H1 (cell line): ENCODE measurements at regions not wholly inside any gene's neighbourhood (a gene's known extent, or its start where the extent isn't known, plus 50 kb on each side); places are given as distances from the start of the nearest gene placed in this dataset.

Experiments
- CTCF ChIA-PET: fragments of 300-600 bp; sonication (Branson Sonifier 250); formaldehyde crosslinking; loops from one replicate; lab custom pipeline; 2021; ENCODE audit not compliant: partially characterized antibody; lab: Charles Lee
- POLR2A ChIA-PET: fragments of 300-600 bp; sonication (Branson Sonifier 250); formaldehyde crosslinking; loops from one replicate; lab custom pipeline; 2021; ENCODE audit warnings: inconsistent platforms; ENCODE audit not compliant: partially characterized antibody; lab: Charles Lee
- DNase-seq, 2 experiments: peaks; one replicate each; pipeline versions ENCODE4 v3.0.0 to v3.0.0-alpha.2; 2010 to 2022; ENCODE audit warnings: low spot score in 2 of 2, low read depth in 1 of 2, mixed read lengths in 1 of 2
- FAIRE-seq: peaks from 2 replicates; lab custom pipeline; 2011; peaks lifted over from hg19 to GRCh38; lab: Jason Lieb, UNC
- H2AFZ ChIP-seq: 2 replicates; pipeline ENCODE4 v1.8.1; 2012; ENCODE audit warnings: low read length, inconsistent platforms
- H2AK5ac ChIP-seq: 2 replicates; pipeline ENCODE4 v1.6.1; 2013; ENCODE audit warnings: low read depth, low read length
- H2BK120ac ChIP-seq: replicated peaks from 2 replicates; pipeline ENCODE3; 2013; ENCODE audit warnings: low read depth, low read length, inconsistent platforms
- H2BK12ac ChIP-seq: 2 replicates; pipeline ENCODE4 v1.6.1; 2013; ENCODE audit warnings: low read depth, low read length
- H2BK15ac ChIP-seq: 2 replicates; pipeline ENCODE4 v1.6.1; 2013; ENCODE audit warnings: low read length
- H2BK20ac ChIP-seq: 2 replicates; pipeline ENCODE4 v1.6.1; 2013; ENCODE audit warnings: low read length
- H2BK5ac ChIP-seq: 2 replicates; pipeline ENCODE4 v1.6.1; 2013; ENCODE audit warnings: low read depth, low read length
- H3K14ac ChIP-seq: 2 replicates; pipeline ENCODE4 v1.6.1; 2013; ENCODE audit warnings: inconsistent platforms; ENCODE audit not compliant: insufficient read length
- H3K18ac ChIP-seq: 2 replicates; pipeline ENCODE4 v1.6.1; 2013; ENCODE audit warnings: low read length; ENCODE audit errors: extremely low read depth
- H3K23ac ChIP-seq: 2 replicates; pipeline ENCODE4 v1.6.1; 2013; ENCODE audit warnings: inconsistent platforms; ENCODE audit not compliant: insufficient read length
- H3K23me2 ChIP-seq: 2 replicates; pipeline ENCODE4 v1.6.1; 2013; ENCODE audit warnings: low read depth, low read length
- H3K27ac ChIP-seq: 2 replicates; pipeline ENCODE4 v1.6.1; 2011; ENCODE audit warnings: low read depth, low read length, inconsistent platforms
- H3K27me3 ChIP-seq, 4 experiments: replicated peaks in 1 of 4; 1 replicate in 1 of 4; 2 replicates in 3 of 4; pipeline versions ENCODE4 v1.6.1 to v1.8.1; 2011 to 2013; ENCODE audit warnings: low read length in 3 of 4, mild to moderate bottlenecking in 3 of 4, inconsistent platforms in 2 of 4, mixed read lengths in 2 of 4, moderate library complexity in 1 of 4; ENCODE audit not compliant: control insufficient read depth in 3 of 4, insufficient read depth in 3 of 4; ENCODE audit errors: extremely low read depth in 1 of 4
- H3K36me3 ChIP-seq, 4 experiments: 2 replicates each; pipeline versions ENCODE4 v1.6.1 to v1.8.1; 2011 to 2013; ENCODE audit warnings: mild to moderate bottlenecking in 4 of 4, low read length in 3 of 4, moderate library complexity in 2 of 4, control low read depth in 1 of 4, inconsistent platforms in 1 of 4; ENCODE audit not compliant: insufficient read depth in 4 of 4, control insufficient read depth in 2 of 4
- H3K4ac ChIP-seq: replicated peaks from 2 replicates; pipeline ENCODE3; 2013; ENCODE audit warnings: low read length, low read depth, mixed read lengths, inconsistent platforms; ENCODE audit not compliant: insufficient read length
- H3K4me1 ChIP-seq, 4 experiments: replicated peaks in 1 of 4; 1 replicate in 1 of 4; 2 replicates in 3 of 4; pipeline versions ENCODE4 v1.6.1 to v1.8.1; 2011 to 2013; ENCODE audit warnings: low read length in 3 of 4, inconsistent platforms in 2 of 4, mixed read lengths in 1 of 4; ENCODE audit not compliant: insufficient read depth in 4 of 4, control insufficient read depth in 3 of 4
- H3K4me2 ChIP-seq, 2 experiments: 2 replicates each; pipeline versions ENCODE4 v1.6.1 to v1.8.1; 2011 to 2013; ENCODE audit warnings: low read depth in 2 of 2, low read length in 2 of 2, control low read depth in 1 of 2, inconsistent platforms in 1 of 2, mild to moderate bottlenecking in 1 of 2; ENCODE audit not compliant: insufficient read depth in 1 of 2
- H3K4me3 ChIP-seq, 4 experiments: fragments of 200-600, 300-600 bp in 1 of 4; sonication (generic), shearing (Covaris generic), sonication (Bioruptor Twin) in 1 of 4; 2 replicates each; pipeline versions ENCODE4 v1.5.1 to v1.8.1; 2011 to 2016; ENCODE audit warnings: low read length in 4 of 4, low read depth in 3 of 4, control low read depth in 2 of 4, inconsistent platforms in 2 of 4, mild to moderate bottlenecking in 2 of 4, mixed read lengths in 1 of 4, moderate library complexity in 1 of 4; ENCODE audit not compliant: insufficient read depth in 2 of 4; ENCODE audit errors: extremely low read depth in 1 of 4
- H3K56ac ChIP-seq: replicated peaks from 2 replicates; pipeline ENCODE3; 2013; ENCODE audit warnings: low read depth, mild to moderate bottlenecking, mixed read lengths, low read length, inconsistent platforms; ENCODE audit not compliant: insufficient read length
- H3K79me1 ChIP-seq: 2 replicates; pipeline ENCODE4 v1.6.1; 2013; ENCODE audit warnings: low read depth, low read length, control low read depth
- H3K79me2 ChIP-seq, 2 experiments: 2 replicates each; pipeline versions ENCODE4 v1.6.1 to v1.8.1; 2012 to 2013; ENCODE audit warnings: low read length in 2 of 2, mild to moderate bottlenecking in 2 of 2, inconsistent platforms in 1 of 2; ENCODE audit not compliant: insufficient read depth in 2 of 2, control insufficient read depth in 1 of 2
- H3K9ac ChIP-seq, 4 experiments: replicated peaks in 1 of 4; 1 replicate in 1 of 4; 2 replicates in 3 of 4; pipeline versions ENCODE4 v1.6.1 to v1.8.1; 2011 to 2013; ENCODE audit warnings: low read depth in 3 of 4, low read length in 3 of 4, control low read depth in 2 of 4, mild to moderate bottlenecking in 2 of 4, moderate library complexity in 2 of 4, inconsistent platforms in 1 of 4; ENCODE audit errors: extremely low read depth in 1 of 4
- H3K9me3 ChIP-seq, 2 experiments: 2 replicates each; pipeline versions ENCODE4 v1.6.1 to v1.8.1; 2012 to 2013; ENCODE audit warnings: mild to moderate bottlenecking in 2 of 2, moderate library complexity in 2 of 2, control low read depth in 1 of 2, inconsistent platforms in 1 of 2, low read depth in 1 of 2, low read length in 1 of 2, mixed read lengths in 1 of 2; ENCODE audit not compliant: insufficient read depth in 2 of 2
- H4K20me1 ChIP-seq, 2 experiments: replicated peaks in 1 of 2; 2 replicates each; pipeline versions ENCODE3 to v1.8.1; 2011 to 2013; ENCODE audit warnings: inconsistent platforms in 2 of 2, low read length in 2 of 2, mild to moderate bottlenecking in 1 of 2; ENCODE audit not compliant: insufficient read depth in 2 of 2, control insufficient read depth in 1 of 2
- H4K5ac ChIP-seq: 2 replicates; pipeline ENCODE4 v1.6.1; 2013; ENCODE audit warnings: low read length, low read depth, mixed read lengths, inconsistent platforms; ENCODE audit not compliant: insufficient read length
- H4K8ac ChIP-seq: 2 replicates; pipeline ENCODE4 v1.8.0; 2013; ENCODE audit warnings: mild to moderate bottlenecking, moderate library complexity, low read length, inconsistent platforms; ENCODE audit not compliant: insufficient read depth; ENCODE audit errors: extremely low read depth
- H4K91ac ChIP-seq: replicated peaks from 2 replicates; pipeline ENCODE3; 2013; ENCODE audit warnings: low read length, mixed read lengths, inconsistent platforms; ENCODE audit not compliant: insufficient read length
- ASH2L ChIP-seq: fragments of 200-600, 300-600 bp; sonication (generic); IDR thresholded peaks from one replicate; pipeline ENCODE4 v1.7.1; 2017; ENCODE audit warnings: low read length
- BRCA1 ChIP-seq: IDR thresholded peaks from 2 replicates; pipeline ENCODE4 v1.6.1; 2012; ENCODE audit warnings: low read depth, low read length, improper control_type of control experiment
- CBX5 ChIP-seq: fragments of 300-800, 300-1000 bp; sonication (generic); IDR thresholded peaks from 2 replicates; pipeline ENCODE4 v1.7.1; 2016; ENCODE audit warnings: antibody characterized with exemption, low read length, low read depth
- CHD2 ChIP-seq: IDR thresholded peaks from 2 replicates; pipeline ENCODE4 v1.6.1; 2012; ENCODE audit warnings: low read length, improper control_type of control experiment
- CREB1 ChIP-seq: IDR thresholded peaks from 2 replicates; pipeline ENCODE4 v1.6.1; 2012; ENCODE audit warnings: inconsistent platforms
- EP300 ChIP-seq, 2 experiments: IDR thresholded peaks; 1 replicate in 1 of 2; 2 replicates in 1 of 2; pipeline ENCODE4 v1.6.1; 2011 to 2012; ENCODE audit warnings: low read depth in 2 of 2, low read length in 2 of 2, mild to moderate bottlenecking in 2 of 2, borderline replicate concordance in 1 of 2, inconsistent platforms in 1 of 2, moderate library complexity in 1 of 2
- FOSL1 ChIP-seq: IDR thresholded peaks from 2 replicates; pipeline ENCODE4 v1.6.1; 2011; ENCODE audit warnings: mild to moderate bottlenecking, low read depth, low read length, moderate library complexity; ENCODE audit not compliant: insufficient read depth
- GABPA ChIP-seq: IDR thresholded peaks from 2 replicates; pipeline ENCODE4 v1.6.1; 2011; ENCODE audit warnings: mild to moderate bottlenecking, low read length, moderate library complexity, borderline replicate concordance; ENCODE audit not compliant: insufficient read depth
- HDAC6 ChIP-seq: IDR thresholded peaks from one replicate; pipeline ENCODE4 v1.7.1; 2012; ENCODE audit warnings: low read depth, mild to moderate bottlenecking, inconsistent platforms, low read length, moderate library complexity
- JUN ChIP-seq: IDR thresholded peaks from 2 replicates; pipeline ENCODE4 v1.6.1; 2011; ENCODE audit warnings: low read depth, mild to moderate bottlenecking, improper control_type of control experiment, low read length
- PHF8 ChIP-seq: fragments of 200-600 bp; sonication (generic); conservative IDR thresholded peaks from 2 replicates; pipeline ENCODE4 v1.7.1; 2012; ENCODE audit warnings: low read depth, mild to moderate bottlenecking, inconsistent platforms, low read length, moderate library complexity
- POLR2AphosphoS5 ChIP-seq: IDR thresholded peaks from 2 replicates; pipeline ENCODE4 v1.6.1; 2011; ENCODE audit warnings: low read depth, low read length
- SIX5 ChIP-seq: IDR thresholded peaks from 2 replicates; pipeline ENCODE4 v1.6.1; 2011; ENCODE audit warnings: mild to moderate bottlenecking, low read depth, low read length
- TBP ChIP-seq: IDR thresholded peaks from 2 replicates; pipeline ENCODE4 v1.6.1; 2011; ENCODE audit warnings: low read depth, low read length, improper control_type of control experiment
- TCF12 ChIP-seq: IDR thresholded peaks from 2 replicates; pipeline ENCODE4 v1.6.1; 2011; ENCODE audit warnings: low read depth, mild to moderate bottlenecking, low read length
- ZNF274 ChIP-seq: IDR thresholded peaks from 2 replicates; pipeline ENCODE4 v1.7.0; 2012; ENCODE audit warnings: low read length, borderline replicate concordance; ENCODE audit errors: extremely low read depth
- WGBS, 2 experiments: shearing (Covaris generic) in 1 of 2; methylation state at CpG; one replicate each; pipeline versions ENCODE4 v1.1.6 to v1.1.7; 2013 to 2015; ENCODE audit warnings: low lambda C conversion rate in 2 of 2, mixed read lengths in 2 of 2, inconsistent platforms in 1 of 2, low coverage in 1 of 2, missing lambda C conversion rate in 1 of 2; ENCODE audit not compliant: insufficient replicate concordance in 2 of 2, insufficient coverage in 1 of 2, insufficient read length in 1 of 2; ENCODE audit errors: extremely low coverage in 1 of 2, missing lambda C conversion rate in 1 of 2; 5-methylcytosine and 5-hydroxymethylcytosine counted together

DNA sequence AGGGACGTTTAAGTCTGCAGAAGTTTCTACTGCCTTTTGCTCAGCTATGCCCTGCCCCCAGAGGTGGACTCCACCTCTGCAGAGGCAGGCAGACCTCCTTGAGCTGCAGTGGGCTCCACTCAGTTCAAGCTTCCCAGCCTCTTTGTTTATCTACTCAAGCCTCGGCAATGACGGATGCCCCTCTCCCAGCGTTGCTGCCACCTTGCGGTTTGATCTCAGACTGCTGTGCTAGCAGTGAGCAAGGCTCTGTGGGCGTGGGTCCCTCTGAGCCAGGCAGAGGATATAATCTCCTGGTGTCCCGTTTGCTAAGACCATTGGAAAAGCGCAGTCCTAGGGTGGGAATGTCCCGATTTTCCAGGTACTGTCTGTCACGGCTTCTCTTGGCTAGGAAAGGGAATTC is 2188.5 kb upstream of the WWC1 start:
- Histone ChIP-seq H2BK12ac (no peak overlapping the region), H3K79me2 (no peaks in the 10 kb centered on the region), H4K5ac (no peak overlapping the region), H2BK5ac (no peak overlapping the region), H4K8ac (no peak overlapping the region), H3K9me3 (peaks cover 7 to 12% of the 10 kb centered on the region in 2 experiments), H3K56ac (no peak overlapping the region), H2AK5ac (no peak overlapping the region), H3K4me1 (no peaks in the 10 kb centered on the region; a peak in 1 of 7 replicates), H3K79me1 (no peaks in the 10 kb centered on the region), H4K20me1 (no peaks in the 10 kb centered on the region), H2BK15ac (no peak overlapping the region), H3K18ac (no peak overlapping the region), H3K4me3 (no peak overlapping the region), H3K36me3 (peaks cover 0 to 3% (median 0%) of the 10 kb centered on the region in 4 experiments; a peak in 1 of 8 replicates), H3K23me2 (no peaks in the 10 kb centered on the region), H3K27ac (no peak overlapping the region), H3K14ac (no peak overlapping the region), H2BK20ac (no peak overlapping the region), H3K27me3 (no peaks in the 10 kb centered on the region), H4K91ac (no peak overlapping the region), H3K4me2 (no peak overlapping the region), H3K23ac (no peak overlapping the region), H2BK120ac (no peak overlapping the region), H3K9ac (no peak overlapping the region), H2AFZ (no peak overlapping the region), H3K4ac (no peak overlapping the region)
- ChIA-PET POLR2A (no interaction called here), CTCF (no interaction called here)
- FAIRE-seq = no peak
- DNase-seq = no peak
- 93% methylated on average over 10 of the region's 10 CpGs; no CpG with 5 or more reads in 1 of the 2 experiments for WGBS, 2 experiments
- TF ChIP-seq HDAC6 = no peak
- no peak for TF ChIP-seq CREB1
- no peak for TF ChIP-seq TCF12
- no peak for TF ChIP-seq CBX5
- no peak for TF ChIP-seq BRCA1
- TF ChIP-seq SIX5 = no peak
- no peak for TF ChIP-seq ZNF274
- TF ChIP-seq JUN = no peak
- TF ChIP-seq FOSL1 = no peak
- no peak for TF ChIP-seq EP300 (IDR thresholded peaks at IDR 0.05; ENCODE audit: borderline replicate concordance in 1 of 2, low read depth in 2 of 2, low read length in 2 of 2)
- no peak for TF ChIP-seq GABPA
- TF ChIP-seq ASH2L = no peak
- no peak for TF ChIP-seq PHF8
- TF ChIP-seq POLR2AphosphoS5 = no peak
- TF ChIP-seq TBP = no peak
- TF ChIP-seq CHD2 = no peak
